BJ (cell line): ENCODE measurements at regions not wholly inside any gene's neighbourhood (a gene's known extent, or its start where the extent isn't known, plus 50 kb on each side); places are given as distances from the start of the nearest gene placed in this dataset.

Experiments
- CTCF ChIA-PET: fragments of 350-600 bp; formaldehyde crosslinking; extraction: SDS; loops from one replicate; lab custom pipeline; 2021; ENCODE audit warnings: antibody characterized with exemption, inconsistent platforms; lab: Yijun Ruan, JAX
- POLR2A ChIA-PET: fragments of 300-600 bp; sonication (Branson Sonifier 250); formaldehyde crosslinking; extraction: SDS; loops from one replicate; lab custom pipeline; 2021; ENCODE audit warnings: antibody characterized with exemption; lab: Charles Lee
- DNase-seq: peaks from one replicate; pipeline ENCODE4 v3.0.0-alpha.2; 2011; ENCODE audit warnings: low read depth
- H3K27me3 ChIP-seq: 2 replicates; pipeline ENCODE4 v1.6.0; 2011; ENCODE audit warnings: low read length; ENCODE audit not compliant: control insufficient read depth, insufficient read depth
- H3K36me3 ChIP-seq: 2 replicates; pipeline ENCODE4 v1.5.1; 2011; ENCODE audit warnings: low read length; ENCODE audit not compliant: control insufficient read depth, insufficient read depth
- H3K4me3 ChIP-seq: 2 replicates; pipeline ENCODE4 v1.5.1; 2011; ENCODE audit warnings: low read depth, mild to moderate bottlenecking, control low read depth, low read length
- TF ChIP-seq, protein P1 (sequence below): IDR thresholded peaks from 2 replicates; pipeline ENCODE4 v1.5.1; 2011; ENCODE audit warnings: low read depth, mild to moderate bottlenecking, control low read depth, inconsistent platforms, low read length, moderate library complexity; ENCODE audit not compliant: insufficient read depth

GRCh38 chr7:47640265-47640664 lies 58.4 kb upstream of the TNS3 start:
- ChIA-PET POLR2A (no interaction called here), CTCF (no interaction called here)
- Histone ChIP-seq H3K36me3 (no peaks in the 10 kb centered on the region), H3K4me3 (no peak overlapping the region), H3K27me3 (no peaks in the 10 kb centered on the region)
- TF ChIP-seq, protein P1, sequence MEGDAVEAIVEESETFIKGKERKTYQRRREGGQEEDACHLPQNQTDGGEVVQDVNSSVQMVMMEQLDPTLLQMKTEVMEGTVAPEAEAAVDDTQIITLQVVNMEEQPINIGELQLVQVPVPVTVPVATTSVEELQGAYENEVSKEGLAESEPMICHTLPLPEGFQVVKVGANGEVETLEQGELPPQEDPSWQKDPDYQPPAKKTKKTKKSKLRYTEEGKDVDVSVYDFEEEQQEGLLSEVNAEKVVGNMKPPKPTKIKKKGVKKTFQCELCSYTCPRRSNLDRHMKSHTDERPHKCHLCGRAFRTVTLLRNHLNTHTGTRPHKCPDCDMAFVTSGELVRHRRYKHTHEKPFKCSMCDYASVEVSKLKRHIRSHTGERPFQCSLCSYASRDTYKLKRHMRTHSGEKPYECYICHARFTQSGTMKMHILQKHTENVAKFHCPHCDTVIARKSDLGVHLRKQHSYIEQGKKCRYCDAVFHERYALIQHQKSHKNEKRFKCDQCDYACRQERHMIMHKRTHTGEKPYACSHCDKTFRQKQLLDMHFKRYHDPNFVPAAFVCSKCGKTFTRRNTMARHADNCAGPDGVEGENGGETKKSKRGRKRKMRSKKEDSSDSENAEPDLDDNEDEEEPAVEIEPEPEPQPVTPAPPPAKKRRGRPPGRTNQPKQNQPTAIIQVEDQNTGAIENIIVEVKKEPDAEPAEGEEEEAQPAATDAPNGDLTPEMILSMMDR: no peak
- no peak for DNase-seq

GRCh38 chr7:47639495-47640110 lies 57.7 kb upstream of the TNS3 start:
- no peak for DNase-seq
- Histone ChIP-seq H3K27me3 (no peaks in the 10 kb centered on the region), H3K4me3 (no peak overlapping the region), H3K36me3 (no peaks in the 10 kb centered on the region)
- ChIA-PET POLR2A (no interaction called here), CTCF (interaction anchor here (1.6 kb wide), 1 partner anchor 24 kb away, joined by 3 read pairs; no protein-coding TSS in a partner anchor)
- TF ChIP-seq, protein P1: no peak

- no peak for DNase-seq
- no peak overlapping the region for H3K4me3 ChIP-seq
- TF ChIP-seq, protein P1: no peak
- CTCF ChIA-PET: interaction anchor here (1.3 to 1.6 kb wide), 2 partner anchors 16 to 25 kb away, joined by 3 read pairs; no protein-coding TSS in a partner anchor
- no peaks in the 10 kb centered on the region for H3K27me3 ChIP-seq
- no peaks in the 10 kb centered on the region for H3K36me3 ChIP-seq
- POLR2A ChIA-PET: no interaction called here
Measured at GRCh38 chr7:47638679-47639315, 56.9 kb upstream of the TNS3 start.

GRCh38 chr7:47636433-47637175 lies 54.7 kb upstream of the TNS3 start:
- no peak for DNase-seq
- ChIA-PET CTCF (no interaction called here), POLR2A (interaction anchor here (0.6 kb wide), 1 partner anchor 10 kb away, joined by 4 read pairs; no protein-coding TSS in a partner anchor)

More at GRCh38 chr7:47636433-47637175, 54.7 kb upstream of the TNS3 start:
- H3K36me3 ChIP-seq: no peaks in the 10 kb centered on the region
- TF ChIP-seq, protein P1: no peak
- no peak overlapping the region for H3K4me3 ChIP-seq
- H3K27me3 ChIP-seq: no peaks in the 10 kb centered on the region
